ENCODE measurements at regions not wholly inside any gene's neighbourhood (a gene's known extent, or its start where the extent isn't known, plus 50 kb on each side); places are given as distances from the start of the nearest gene placed in this dataset.
"Not testable (repeated sequence)": the region's sequence is repeated elsewhere in the genome, so short reads cannot be mapped to it uniquely, and the experiment has no call there.

GRCh38 chr5:136810261-136810801 is 445.0 kb upstream of the TRPC7 start:
- no peak for DNase-seq

- no peak for DNase-seq
Observed at GRCh38 chr5:136809382-136809781, 444.0 kb upstream of the TRPC7 start.

- no peak for DNase-seq
Observed at GRCh38 chr5:136808756-136809155, 443.4 kb upstream of the TRPC7 start.

GRCh38 chr5:136805466-136805865 is 440.1 kb upstream of the TRPC7 start:
- no peak for DNase-seq

- no peak for DNase-seq
Observed at GRCh38 chr5:136802383-136802782, 437.0 kb upstream of the TRPC7 start.

GRCh38 chr5:136799806-136800372 is 434.5 kb upstream of the TRPC7 start:
- DNase-seq: no peak

GRCh38 chr5:136793300-136793699 is 428.0 kb upstream of the TRPC7 start:
- DNase-seq: no peak

GRCh38 chr5:136781464-136781863 is 416.1 kb upstream of the TRPC7 start:
- no peak for DNase-seq

GRCh38 chr5:136780518-136780917 is 415.2 kb upstream of the TRPC7 start:
- DNase-seq: no peak

GRCh38 chr5:136776022-136776927 is 410.9 kb upstream of the TRPC7 start:
- no peak for DNase-seq

- no peak for DNase-seq
Observed at GRCh38 chr5:136772491-136772890, 407.1 kb upstream of the TRPC7 start.

GRCh38 chr5:136769900-136770684 is 404.7 kb upstream of the TRPC7 start:
- peak; percentile 35 for DNase-seq

- DNase-seq: no peak
Observed at GRCh38 chr5:136769093-136769492, 403.7 kb upstream of the TRPC7 start.

- no peak for DNase-seq
Observed at GRCh38 chr5:136768457-136768856, 403.1 kb upstream of the TRPC7 start.

- peak; percentile 21 for DNase-seq
Observed at GRCh38 chr5:136766456-136766855, 401.1 kb upstream of the TRPC7 start.

- no peak for DNase-seq
Observed at GRCh38 chr5:136764601-136765000, 399.3 kb upstream of the TRPC7 start.

GRCh38 chr5:136763548-136763947 is 398.2 kb upstream of the TRPC7 start:
- no peak for DNase-seq

- no peak for DNase-seq
Observed at GRCh38 chr5:136754216-136754615, 388.9 kb upstream of the TRPC7 start.

- no peak for DNase-seq
Observed at GRCh38 chr5:136750224-136750862, 385.0 kb upstream of the TRPC7 start.

GRCh38 chr5:136749016-136749415 is 383.7 kb upstream of the TRPC7 start:
- DNase-seq: no peak

GRCh38 chr5:136743052-136743451 is 377.7 kb upstream of the TRPC7 start:
- no peak for DNase-seq

- DNase-seq: no peak
Observed at GRCh38 chr5:136740228-136740627, 374.9 kb upstream of the TRPC7 start.

GRCh38 chr5:136739271-136739670 is 373.9 kb upstream of the TRPC7 start:
- DNase-seq: not testable (repeated sequence)
